HG03520 (cell line): ENCODE measurements at regions not wholly inside any gene's neighbourhood (a gene's known extent, or its start where the extent isn't known, plus 50 kb on each side); places are given as distances from the start of the nearest gene placed in this dataset.

Source experiments
- ATAC-seq: cut with Tn5 transposase; IDR thresholded peaks from one replicate; pipeline ENCODE4 v1.9.1; 2021; ENCODE audit warnings: mild to moderate bottlenecking, moderate library complexity; ENCODE audit not compliant: unreplicated experiment

DNA sequence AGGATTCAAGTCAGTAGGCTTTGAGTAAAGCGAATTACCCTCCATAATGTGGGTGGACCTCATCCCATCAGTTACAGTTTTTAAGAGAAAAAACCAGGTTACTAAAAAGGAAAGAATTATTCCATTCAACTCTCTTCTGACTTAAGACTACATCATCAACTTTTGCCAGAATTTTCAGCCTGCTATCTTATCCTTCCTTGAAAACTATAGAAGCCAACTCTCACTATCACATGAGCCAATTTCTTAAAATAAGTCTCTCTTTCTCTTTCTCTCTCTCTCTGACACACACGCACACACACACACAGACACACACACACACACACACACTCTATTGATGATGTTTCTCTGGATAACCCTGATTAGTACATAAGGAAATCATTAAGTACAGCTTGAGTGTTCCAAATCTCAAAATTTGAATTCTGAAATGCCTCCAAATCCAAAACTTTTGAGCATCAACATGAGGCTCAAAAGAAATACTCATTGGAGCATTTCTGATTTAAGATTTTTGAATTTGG lies 217.0 kb upstream of the PRR20A start:
- ATAC-seq: no peak

DNA sequence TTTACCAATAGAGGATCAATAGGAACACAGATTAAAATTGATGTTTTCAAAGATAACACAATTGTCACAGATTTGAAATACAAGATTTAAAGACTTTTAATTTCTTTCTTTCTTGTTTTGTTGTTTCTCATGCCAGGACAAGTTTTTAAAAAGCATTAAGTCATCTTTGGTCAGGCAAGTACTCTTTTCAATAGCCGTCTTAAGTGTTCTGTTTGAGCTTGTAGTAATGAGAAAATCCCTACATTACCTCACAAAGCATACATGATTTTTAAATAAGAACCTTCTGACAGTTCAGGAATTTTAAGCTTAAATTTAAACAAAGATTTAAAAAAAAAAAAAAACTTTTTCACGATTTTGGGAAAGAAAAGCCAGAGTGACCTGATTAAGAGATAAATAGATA lies 216.3 kb upstream of the PRR20A start:
- no peak for ATAC-seq

DNA sequence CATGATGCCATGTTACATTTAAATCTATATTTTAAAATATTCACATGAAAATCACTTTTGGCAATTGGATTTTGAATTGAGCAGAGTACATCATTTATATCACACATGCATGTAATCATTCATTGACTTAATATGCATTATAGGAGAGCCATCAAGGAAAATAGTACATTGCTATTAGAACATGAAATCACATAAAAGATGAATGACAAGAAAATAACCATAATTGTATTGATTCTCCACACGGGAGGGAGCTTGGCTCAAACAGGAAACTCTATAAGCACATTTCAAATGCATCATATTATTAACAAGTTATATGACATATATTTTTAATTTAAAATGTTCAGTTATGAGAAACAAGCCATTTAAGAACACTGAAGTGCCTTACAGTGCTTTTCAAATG lies 208.6 kb upstream of the PRR20A start:
- no peak for ATAC-seq

DNA sequence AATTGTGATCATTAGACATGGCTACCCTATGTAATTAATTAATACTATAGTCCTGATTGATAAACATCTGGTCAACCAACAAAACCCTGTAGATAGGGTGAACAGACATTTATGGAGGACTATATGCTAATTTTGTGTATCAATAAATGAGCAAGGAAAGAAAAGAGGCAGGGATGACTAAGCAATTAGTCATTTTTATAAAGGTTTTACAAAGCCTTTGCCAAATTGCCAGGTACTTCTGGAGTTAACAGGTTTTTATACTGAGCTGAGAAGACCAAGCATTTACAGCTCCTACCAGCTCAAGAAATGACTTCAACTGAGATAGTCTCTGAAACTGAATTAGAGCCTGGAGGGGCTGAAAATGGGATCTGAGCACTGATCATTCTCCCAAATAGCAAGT lies 186.8 kb upstream of the PRR20A start:
- ATAC-seq: no peak

DNA sequence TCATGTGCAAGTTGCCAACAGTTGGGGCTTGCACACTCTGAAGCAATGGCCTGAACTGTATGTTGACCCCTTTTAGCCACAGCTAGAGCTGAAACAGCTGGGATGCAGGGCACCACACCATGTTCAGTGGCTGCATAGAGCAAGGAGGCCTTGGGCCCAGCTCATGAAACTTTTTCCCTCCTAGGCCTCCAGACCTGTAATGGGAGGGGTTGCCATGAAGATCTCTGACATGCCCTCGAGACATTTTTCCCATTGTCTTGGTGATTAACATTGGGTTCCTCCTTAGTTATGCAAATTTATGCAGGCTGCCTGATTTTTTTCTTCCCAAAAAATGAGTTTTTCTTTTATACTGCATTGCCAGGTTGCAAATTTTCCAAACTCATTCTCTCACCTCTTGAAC lies 165.1 kb upstream of the PRR20A start:
- ATAC-seq: no peak

DNA sequence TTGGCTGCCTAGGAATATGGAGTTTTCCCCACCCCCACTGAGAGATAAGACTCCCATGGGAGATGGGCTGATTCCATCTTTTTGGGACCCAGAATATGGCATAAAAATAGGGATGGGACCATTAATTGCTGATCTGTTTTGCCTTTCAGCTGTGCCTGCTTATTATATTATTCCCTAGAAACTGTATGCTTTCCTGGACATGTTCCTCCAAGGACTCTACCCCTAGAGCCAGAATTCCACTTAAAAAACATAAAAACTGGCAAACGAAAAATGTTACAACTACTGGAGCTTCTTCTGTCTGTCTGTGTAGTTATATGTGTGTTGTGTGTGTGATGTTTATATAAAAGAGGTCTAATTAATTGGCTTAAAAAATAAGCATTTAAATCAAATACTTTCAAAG lies 159.9 kb upstream of the PRR20A start:
- no peak for ATAC-seq

DNA sequence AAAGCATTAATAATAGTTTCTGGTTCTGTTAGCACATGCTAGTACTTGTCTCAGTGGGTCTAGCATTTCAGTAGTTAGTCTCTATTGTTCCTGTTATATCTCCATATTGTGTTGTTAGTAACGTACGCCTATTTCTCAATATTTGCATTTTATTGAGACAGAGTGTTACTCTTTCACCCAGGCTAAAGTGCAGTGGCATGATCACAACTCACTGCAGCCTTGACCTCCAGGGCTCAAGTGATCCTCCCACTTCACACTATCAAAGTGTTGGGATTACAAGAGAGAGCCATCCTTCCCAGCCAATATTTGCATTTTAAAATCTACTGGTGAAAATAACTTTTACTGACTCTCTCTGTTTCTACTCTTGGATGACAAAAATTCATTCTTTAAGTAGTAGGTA lies 154.6 kb upstream of the PRR20A start:
- no peak for ATAC-seq

DNA sequence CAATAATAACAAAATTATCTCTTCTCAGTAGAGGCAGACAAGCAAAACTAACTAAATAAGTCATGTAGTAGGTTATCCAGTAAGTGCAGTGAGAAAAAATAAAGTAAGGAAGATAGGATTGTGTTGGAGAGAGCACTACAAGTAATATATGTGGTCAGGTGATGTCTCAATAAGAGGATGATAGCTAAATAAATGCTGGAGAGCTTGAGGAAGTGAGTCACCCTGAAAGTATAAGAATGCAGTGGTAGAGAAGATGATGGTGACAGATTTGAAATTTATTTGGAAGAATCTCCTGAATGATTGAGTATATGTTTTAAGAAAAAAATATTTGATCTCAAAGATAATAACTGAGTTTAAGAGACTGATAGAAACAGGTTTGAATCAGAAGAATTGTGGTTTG lies 152.2 kb upstream of the PRR20A start:
- no peak for ATAC-seq

DNA sequence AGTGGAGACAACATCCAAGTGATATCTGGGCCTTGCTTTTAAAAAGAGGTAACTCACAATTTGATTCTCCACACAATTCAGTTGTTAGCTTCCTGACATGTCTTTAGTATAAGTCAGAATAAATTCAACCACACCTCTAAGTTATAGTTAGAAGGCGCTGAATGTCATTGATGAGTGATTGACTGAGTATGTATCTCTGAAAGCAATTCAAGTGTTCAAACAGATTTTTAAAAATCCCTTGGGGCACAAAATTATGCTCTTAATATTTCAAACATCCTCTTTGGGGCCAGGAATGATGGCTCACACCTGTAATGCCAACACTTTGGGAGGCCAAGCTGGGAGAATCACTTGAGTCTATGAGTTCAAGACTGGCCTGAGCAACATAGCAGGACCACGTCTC lies 137.0 kb upstream of the PRR20A start:
- no peak for ATAC-seq

DNA sequence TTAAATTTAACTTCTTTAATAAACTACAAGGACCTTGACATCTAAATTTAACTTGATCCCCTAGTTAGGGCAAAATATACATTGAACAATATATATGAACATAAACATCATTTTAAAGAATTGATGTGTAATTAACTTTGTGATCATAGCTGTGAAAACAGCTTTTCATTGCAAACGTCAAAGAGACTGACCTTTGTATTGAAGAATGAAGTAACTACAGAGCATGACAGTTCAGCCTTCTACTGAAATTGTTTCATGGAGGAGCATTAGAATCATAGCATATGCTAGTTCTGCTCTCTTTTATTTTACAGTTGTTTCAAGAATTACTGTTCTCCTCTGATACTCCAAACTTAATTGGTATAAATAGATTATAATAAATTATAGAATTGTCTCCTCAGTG lies 123.4 kb upstream of the PRR20A start:
- no peak for ATAC-seq

DNA sequence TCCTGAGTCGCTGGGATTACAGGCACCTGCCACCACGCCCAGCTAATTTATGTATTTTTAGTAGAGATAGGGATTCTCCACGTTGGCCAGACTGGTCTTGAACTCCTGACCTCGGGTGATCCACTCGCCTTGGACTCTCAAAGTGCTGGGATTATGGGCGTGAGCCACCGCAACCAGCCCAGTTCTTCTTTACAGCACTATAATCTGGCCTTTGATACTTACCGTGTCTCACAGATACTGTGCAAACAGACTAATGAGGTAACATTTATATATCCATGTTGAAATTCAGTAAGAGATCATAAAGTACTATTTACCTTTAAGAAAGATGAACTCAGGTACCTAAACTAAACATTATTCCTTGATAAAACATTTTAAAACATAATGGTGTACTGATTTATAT lies 121.8 kb upstream of the PRR20A start:
- ATAC-seq: no peak

DNA sequence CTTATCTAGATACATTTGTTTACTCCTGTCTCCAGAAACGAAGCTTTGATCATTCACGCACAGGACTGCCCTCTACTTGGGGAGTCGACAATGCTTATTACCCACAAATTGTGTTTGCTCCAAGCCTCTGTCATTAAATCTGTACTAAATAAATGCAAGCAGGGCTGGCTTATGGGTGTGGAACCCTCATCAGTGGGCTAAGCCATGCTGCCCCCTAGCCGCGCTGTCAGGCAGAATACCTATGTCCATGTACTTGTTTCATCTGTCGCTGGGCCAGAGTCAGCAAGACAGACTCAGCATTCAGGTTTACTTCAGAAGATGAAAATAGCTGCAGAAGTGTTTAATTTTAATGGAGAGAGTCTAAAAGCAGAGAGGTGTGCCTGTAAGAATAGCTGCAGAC lies 110.0 kb upstream of the PRR20A start:
- ATAC-seq: no peak

DNA sequence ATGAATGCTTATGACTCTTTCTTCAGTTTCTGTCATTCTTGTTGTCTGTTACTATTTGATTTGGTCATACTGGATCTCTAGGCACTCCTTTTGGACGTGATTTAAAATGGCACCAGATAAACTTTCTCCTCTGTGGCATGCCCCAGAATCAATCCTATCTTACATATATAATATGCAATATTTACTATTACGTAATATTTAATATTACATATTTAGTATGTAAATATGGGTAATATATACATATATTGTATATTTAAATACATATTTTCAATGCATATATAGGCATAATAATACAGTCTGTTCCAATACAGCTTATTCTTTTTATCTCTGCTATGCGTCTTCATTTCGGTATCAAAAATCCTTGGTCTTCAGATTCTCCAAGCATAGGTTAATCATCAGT lies 104.4 kb upstream of the PRR20A start:
- no peak for ATAC-seq

DNA sequence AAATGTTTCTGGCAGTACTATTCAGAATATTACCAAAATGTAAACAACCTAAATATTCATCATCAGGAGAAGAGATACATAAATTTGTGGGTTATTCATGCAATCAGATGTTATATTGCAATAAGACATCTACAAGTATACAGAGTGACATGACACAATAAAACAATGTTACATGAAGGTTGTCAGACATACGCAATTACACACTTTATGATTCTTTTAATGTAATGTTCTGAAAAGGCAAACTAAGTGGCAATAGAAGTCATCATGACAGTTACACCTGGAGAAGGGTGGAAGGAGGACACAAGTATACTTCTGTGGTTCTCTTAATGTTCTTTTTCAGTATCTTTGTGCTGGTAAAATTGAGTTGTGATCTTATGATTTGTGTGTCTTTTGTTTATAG lies 95.8 kb upstream of the PRR20A start:
- ATAC-seq: no peak

DNA sequence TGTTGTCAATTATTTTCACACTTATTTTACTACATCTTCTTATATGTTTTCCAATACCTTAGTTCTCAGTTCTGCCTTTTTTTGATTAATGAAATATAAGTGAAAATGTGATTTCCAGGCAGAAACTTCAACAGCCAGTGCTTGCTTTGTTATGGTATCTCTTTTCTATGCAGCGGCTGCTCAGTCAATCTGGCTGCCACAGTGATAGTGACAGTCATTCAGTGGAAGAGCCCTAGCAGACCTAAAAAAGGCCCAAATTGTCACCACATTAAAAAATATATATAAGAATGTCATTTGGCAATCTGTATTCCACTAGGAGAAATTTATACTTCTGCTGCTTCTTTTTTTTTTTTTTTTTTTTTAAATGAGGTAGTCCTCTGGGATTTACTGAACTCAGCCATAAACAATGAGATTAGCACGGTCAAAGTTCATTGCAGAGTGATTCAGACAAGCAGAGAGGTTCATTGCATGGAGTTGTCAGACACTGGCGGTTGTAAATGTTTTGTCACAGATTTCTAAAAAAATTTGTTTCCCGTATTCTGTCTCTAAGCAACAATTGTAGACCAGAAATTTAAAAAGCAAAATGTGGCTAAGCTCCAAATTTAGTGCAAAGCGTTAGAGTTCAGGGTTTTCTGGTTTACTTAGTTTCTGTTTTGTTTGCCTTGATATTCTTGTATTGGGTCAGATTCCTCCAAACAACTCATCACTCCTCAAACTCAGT lies 94.7 kb upstream of the PRR20A start:
- ATAC-seq: no peak

DNA sequence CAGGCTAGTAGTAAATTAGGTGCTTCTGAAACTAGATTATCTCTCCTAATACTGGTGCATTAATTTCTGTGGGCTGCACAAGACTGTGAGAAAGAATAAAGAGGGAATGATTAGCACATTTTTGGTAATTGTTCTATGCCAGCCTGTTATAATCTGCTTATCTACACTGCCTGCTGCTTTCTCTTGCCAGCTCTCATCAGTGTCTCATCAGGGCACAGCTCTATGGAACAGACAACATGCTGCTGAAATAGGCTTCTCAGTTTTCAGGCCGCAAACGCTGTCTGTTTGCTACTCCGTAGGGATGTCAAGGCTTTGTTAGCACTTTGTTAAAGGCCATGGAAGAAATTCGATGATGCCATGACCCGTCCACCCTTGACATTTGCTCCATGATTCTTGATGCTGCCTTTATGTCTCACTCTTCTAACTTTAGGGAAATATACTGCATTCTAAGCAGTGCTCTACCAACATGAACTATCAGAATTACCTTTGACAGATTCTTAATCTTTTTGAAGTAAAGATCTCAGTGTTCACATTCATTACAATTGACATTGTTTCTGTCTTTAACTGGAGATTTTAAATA lies 84.0 kb upstream of the PRR20A start:
- ATAC-seq: no peak

DNA sequence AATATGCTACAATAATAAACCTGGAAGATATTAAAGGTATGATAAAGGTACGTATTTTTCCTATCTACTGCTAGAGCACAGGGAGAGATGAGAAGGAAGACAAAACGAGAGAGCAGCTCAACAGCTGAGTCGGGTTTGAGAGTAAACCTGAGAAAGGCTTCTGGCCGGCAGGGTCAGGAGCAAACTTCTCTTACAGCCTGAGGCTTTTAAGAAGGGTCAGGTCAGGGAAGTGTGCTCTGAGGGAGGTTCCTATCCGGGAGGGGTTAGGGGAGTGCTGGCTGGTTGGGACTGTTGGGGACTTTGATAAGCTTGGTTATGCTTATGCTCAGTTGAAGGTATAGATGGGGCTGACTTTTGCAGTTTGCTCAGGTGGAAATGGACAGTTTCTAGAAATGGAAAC lies 77.7 kb upstream of the PRR20A start:
- ATAC-seq: no peak

DNA sequence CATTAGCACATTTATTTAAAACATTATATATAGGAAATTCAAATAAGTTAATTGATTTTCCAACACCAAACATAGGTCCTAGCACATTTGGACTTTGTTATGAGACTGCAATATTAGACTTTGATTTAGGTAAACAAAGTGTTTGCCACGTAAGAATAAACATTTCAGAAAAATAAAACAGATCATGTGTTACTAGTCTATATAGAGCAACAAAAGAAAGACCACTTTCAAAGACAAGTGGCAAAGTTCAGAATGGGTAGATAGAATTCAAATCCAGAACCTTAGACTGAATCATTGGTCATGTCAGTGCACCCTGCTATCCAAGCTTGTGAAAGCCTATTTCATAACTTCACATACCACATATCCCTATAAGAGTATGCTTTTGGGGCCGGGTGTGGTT lies 66.7 kb upstream of the PRR20A start:
- no peak for ATAC-seq

DNA sequence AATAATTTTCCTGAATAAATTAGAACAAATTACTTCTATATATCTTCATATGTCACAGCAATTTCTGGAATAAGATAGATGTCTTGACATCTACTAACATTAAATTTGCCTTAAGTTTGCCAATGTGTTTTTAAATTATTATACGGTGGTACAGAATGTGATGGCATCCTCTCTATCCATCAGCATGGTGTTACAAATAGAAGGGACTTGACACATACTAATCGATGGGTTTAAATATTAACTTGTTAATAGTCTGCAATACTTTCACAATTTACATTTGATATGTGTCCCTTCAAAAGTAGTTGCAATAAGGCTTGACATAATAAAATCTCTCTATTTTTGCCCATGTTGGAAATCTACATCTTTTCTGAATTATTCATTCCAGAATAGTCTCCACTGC lies 65.1 kb upstream of the PRR20A start:
- no peak for ATAC-seq

DNA sequence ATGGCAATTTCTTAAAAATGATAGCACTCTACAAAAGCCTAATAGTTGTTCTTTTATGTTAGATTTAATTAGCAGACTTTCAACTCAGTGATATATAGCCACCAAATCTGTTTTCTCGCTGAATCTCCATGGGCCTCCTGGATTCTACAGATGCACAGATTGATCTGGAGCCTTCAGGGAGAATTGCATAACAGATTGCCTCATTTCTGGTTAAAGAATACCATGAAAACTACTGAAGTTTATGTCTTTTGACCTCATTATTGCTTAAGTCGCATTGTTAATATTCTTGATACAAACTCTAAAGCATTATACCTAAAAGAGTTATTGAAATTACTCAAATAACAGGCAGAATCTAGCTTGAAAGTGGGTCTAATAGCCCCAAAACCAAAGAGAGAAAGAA lies 53.7 kb upstream of the PRR20A start:
- ATAC-seq: no peak
